ENCODE measurements at regions not wholly inside any gene's neighbourhood (a gene's known extent, or its start where the extent isn't known, plus 50 kb on each side); places are given as distances from the start of the nearest gene placed in this dataset.

DNA sequence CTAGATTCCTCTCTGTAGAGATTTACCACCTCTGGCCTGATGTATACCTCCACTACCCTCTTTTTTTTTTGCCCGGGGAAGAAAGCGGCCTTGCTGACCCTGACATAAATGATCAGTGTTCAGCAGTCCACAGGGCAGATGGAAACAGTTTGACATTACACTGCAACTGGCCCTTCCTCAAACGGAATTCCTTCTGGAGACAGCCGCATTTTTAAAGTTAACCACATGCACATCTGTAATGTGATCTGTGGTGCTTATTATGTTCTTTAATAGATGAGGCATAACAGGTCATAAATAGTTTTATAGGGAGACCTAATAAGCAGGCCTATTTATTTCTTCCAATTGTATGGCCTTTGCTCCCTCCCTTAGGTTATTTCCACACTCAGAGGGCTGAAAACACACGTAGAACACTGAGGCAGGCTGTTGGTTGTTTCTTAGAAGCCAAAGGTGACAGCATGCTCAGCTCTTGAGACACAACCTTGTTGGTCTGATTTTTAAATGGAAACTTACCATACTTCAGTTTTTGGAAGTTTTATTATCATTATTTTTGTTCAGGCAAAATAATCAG, 84.0 kb upstream of the APC start:
- DNase-seq (ENCODE audit: low read depth), result no peak
- H3K4me3 Mint-ChIP-seq (ENCODE audit: unreplicated experiment), result no peak overlapping the region

DNA sequence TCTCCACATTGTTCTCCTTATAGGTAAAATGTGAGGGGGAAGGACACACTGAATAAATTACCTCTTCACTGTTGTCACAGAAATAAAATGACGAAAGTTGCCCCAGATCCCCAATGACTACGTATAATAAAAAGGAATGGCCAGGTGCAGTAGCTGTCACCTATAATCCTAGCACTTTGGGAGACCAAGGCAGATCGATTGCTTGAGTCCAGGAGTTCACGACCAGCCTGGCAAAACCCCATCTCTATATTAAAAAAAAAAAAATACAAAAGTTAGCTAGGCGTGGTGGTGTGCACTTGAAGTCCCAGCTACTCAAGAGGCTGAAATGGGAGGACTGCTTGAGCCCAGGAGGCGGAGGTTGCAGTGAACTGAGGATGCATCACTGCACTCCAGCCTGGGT, 82.2 kb upstream of the APC start:
- Mint-ChIP-seq H3K4me1 (ENCODE audit: low read depth, unreplicated experiment) (peaks cover 8% of the 10 kb centered on the region), H3K4me3 (ENCODE audit: unreplicated experiment) (no peak overlapping the region), H3K27me3 (ENCODE audit: low read depth, unreplicated experiment) (no peaks in the 10 kb centered on the region), H3K36me3 (ENCODE audit: low read depth, unreplicated experiment) (no peaks in the 10 kb centered on the region), H3K9me3 (ENCODE audit: unreplicated experiment) (peaks cover 3% of the 10 kb centered on the region), H3K27ac (ENCODE audit: unreplicated experiment) (no peak overlapping the region)
- Histone ChIP-seq H3K4me2 (ENCODE audit: low read length) (no peak overlapping the region), H3K9me3 (ENCODE audit: insufficient read depth, low read depth, low read length) (no peaks in the 10 kb centered on the region), H3K9ac (ENCODE audit: low read length) (no peak overlapping the region), H3K27ac (ENCODE audit: low read depth, low read length) (no peak overlapping the region), H3K4me1 (ENCODE audit: insufficient read depth, low read length) (no peaks in the 10 kb centered on the region), H3K27me3 (ENCODE audit: insufficient read depth, low read length) (no peaks in the 10 kb centered on the region), H3K4me3 (ENCODE audit: insufficient read depth, low read depth, low read length) (no peak overlapping the region), H3K79me2 (ENCODE audit: insufficient read depth, low read length) (no peaks in the 10 kb centered on the region), H4K20me1 (ENCODE audit: insufficient read depth, low read length) (no peaks in the 10 kb centered on the region), H3K36me3 (ENCODE audit: insufficient read depth, low read length) (no peaks in the 10 kb centered on the region), H2AFZ (ENCODE audit: low read depth, low read length) (no peak overlapping the region)
- TF ChIP-seq EZH2 (IDR thresholded peaks at IDR 0.05; ENCODE audit: insufficient read depth, low read length), result no peak
- TF ChIP-seq, protein P1, sequence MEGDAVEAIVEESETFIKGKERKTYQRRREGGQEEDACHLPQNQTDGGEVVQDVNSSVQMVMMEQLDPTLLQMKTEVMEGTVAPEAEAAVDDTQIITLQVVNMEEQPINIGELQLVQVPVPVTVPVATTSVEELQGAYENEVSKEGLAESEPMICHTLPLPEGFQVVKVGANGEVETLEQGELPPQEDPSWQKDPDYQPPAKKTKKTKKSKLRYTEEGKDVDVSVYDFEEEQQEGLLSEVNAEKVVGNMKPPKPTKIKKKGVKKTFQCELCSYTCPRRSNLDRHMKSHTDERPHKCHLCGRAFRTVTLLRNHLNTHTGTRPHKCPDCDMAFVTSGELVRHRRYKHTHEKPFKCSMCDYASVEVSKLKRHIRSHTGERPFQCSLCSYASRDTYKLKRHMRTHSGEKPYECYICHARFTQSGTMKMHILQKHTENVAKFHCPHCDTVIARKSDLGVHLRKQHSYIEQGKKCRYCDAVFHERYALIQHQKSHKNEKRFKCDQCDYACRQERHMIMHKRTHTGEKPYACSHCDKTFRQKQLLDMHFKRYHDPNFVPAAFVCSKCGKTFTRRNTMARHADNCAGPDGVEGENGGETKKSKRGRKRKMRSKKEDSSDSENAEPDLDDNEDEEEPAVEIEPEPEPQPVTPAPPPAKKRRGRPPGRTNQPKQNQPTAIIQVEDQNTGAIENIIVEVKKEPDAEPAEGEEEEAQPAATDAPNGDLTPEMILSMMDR (IDR thresholded peaks at IDR 0.05; ENCODE audit: insufficient read depth, low read depth, low read length), result no peak
- FAIRE-seq, result no peak
- DNase-seq (ENCODE audit: low read depth), result no peak

More for the DNA sequence above, 84.0 kb upstream of the APC start:
- Mint-ChIP-seq H3K36me3 (ENCODE audit: low read depth, unreplicated experiment) (no peaks in the 10 kb centered on the region), H3K9me3 (ENCODE audit: unreplicated experiment) (no peaks in the 10 kb centered on the region), H3K27me3 (ENCODE audit: low read depth, unreplicated experiment) (peaks cover 4% of the 10 kb centered on the region), H3K4me1 (ENCODE audit: low read depth, unreplicated experiment) (peaks cover 8% of the 10 kb centered on the region), H3K27ac (ENCODE audit: unreplicated experiment) (no peak overlapping the region)
- no peaks in the 10 kb centered on the region for H3K9me3 ChIP-seq (ENCODE audit: insufficient read depth, low read depth, low read length)
- H2AFZ ChIP-seq (ENCODE audit: low read depth, low read length), result no peak overlapping the region
- TF ChIP-seq EZH2 (IDR thresholded peaks at IDR 0.05; ENCODE audit: insufficient read depth, low read length), result no peak
- TF ChIP-seq, protein P1 (IDR thresholded peaks at IDR 0.05; ENCODE audit: insufficient read depth, low read depth, low read length), result no peak
- no peak overlapping the region for H3K27ac ChIP-seq (ENCODE audit: low read depth, low read length)
- H3K79me2 ChIP-seq (ENCODE audit: insufficient read depth, low read length), result no peaks in the 10 kb centered on the region
- H3K36me3 ChIP-seq (ENCODE audit: insufficient read depth, low read length), result no peaks in the 10 kb centered on the region
- no peaks in the 10 kb centered on the region for H3K27me3 ChIP-seq (ENCODE audit: insufficient read depth, low read length)
- no peak overlapping the region for H3K9ac ChIP-seq (ENCODE audit: low read length)
- no peak overlapping the region for H3K4me3 ChIP-seq (ENCODE audit: insufficient read depth, low read depth, low read length)
- H3K4me2 ChIP-seq (ENCODE audit: low read length), result no peak overlapping the region
- H3K4me1 ChIP-seq (ENCODE audit: insufficient read depth, low read length), result no peaks in the 10 kb centered on the region
- no peak for FAIRE-seq
- no peaks in the 10 kb centered on the region for H4K20me1 ChIP-seq (ENCODE audit: insufficient read depth, low read length)

DNA sequence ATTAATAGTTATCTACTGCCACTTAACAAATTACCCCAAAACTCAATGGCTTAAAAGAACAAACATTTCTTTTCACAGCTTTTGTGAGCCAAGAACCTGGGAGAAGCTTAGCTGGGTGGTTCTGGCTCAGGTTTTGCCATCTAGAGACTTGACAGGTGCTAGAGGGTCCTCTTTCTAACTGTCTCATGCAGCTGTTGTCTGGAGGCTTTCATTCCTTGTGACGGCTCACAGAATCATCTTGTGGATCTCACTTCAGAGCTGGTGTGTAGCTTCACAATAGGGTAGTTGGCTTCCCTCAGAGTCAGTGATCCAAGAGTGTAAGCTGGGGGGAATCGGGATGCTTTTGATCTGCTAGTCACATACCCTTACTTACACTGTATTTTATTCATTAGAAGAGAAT, 81.2 kb upstream of the APC start:
- Histone ChIP-seq H3K4me3 (ENCODE audit: insufficient read depth, low read depth, low read length) (no peak overlapping the region), H3K4me2 (ENCODE audit: low read length) (no peak overlapping the region), H2AFZ (ENCODE audit: low read depth, low read length) (no peak overlapping the region), H3K27ac (ENCODE audit: low read depth, low read length) (no peak overlapping the region), H3K36me3 (ENCODE audit: insufficient read depth, low read length) (no peaks in the 10 kb centered on the region), H3K27me3 (ENCODE audit: insufficient read depth, low read length) (no peaks in the 10 kb centered on the region), H3K9me3 (ENCODE audit: insufficient read depth, low read depth, low read length) (no peaks in the 10 kb centered on the region), H3K79me2 (ENCODE audit: insufficient read depth, low read length) (no peaks in the 10 kb centered on the region), H4K20me1 (ENCODE audit: insufficient read depth, low read length) (no peaks in the 10 kb centered on the region), H3K9ac (ENCODE audit: low read length) (no peak overlapping the region), H3K4me1 (ENCODE audit: insufficient read depth, low read length) (no peaks in the 10 kb centered on the region)
- FAIRE-seq (no peak), DNase-seq (ENCODE audit: low read depth) (no peak)
- no peak overlapping the region for H3K27ac Mint-ChIP-seq (ENCODE audit: unreplicated experiment)
- TF ChIP-seq, protein P1 (IDR thresholded peaks at IDR 0.05; ENCODE audit: insufficient read depth, low read depth, low read length), result no peak
- no peak for TF ChIP-seq EZH2 (IDR thresholded peaks at IDR 0.05; ENCODE audit: insufficient read depth, low read length)
- H3K4me1 Mint-ChIP-seq (ENCODE audit: low read depth, unreplicated experiment), result peaks cover 8% of the 10 kb centered on the region
- no peaks in the 10 kb centered on the region for H3K27me3 Mint-ChIP-seq (ENCODE audit: low read depth, unreplicated experiment)
- no peak overlapping the region for H3K4me3 Mint-ChIP-seq (ENCODE audit: unreplicated experiment)
- peaks cover 6% of the 10 kb centered on the region for H3K9me3 Mint-ChIP-seq (ENCODE audit: unreplicated experiment)
- no peaks in the 10 kb centered on the region for H3K36me3 Mint-ChIP-seq (ENCODE audit: low read depth, unreplicated experiment)

Measured in astrocyte (in vitro differentiated cells and primary cell).